Astrocyte (in vitro differentiated cells and primary cell): ENCODE measurements at regions not wholly inside any gene's neighbourhood (a gene's known extent, or its start where the extent isn't known, plus 50 kb on each side); places are given as distances from the start of the nearest gene placed in this dataset.

ENCODE experiments used
- EZH2 ChIP-seq: IDR thresholded peaks from 2 replicates; pipeline ENCODE4 v1.6.1; 2012; ENCODE audit warnings: mild to moderate bottlenecking, low read length, inconsistent platforms; ENCODE audit not compliant: insufficient read depth
- TF ChIP-seq, protein P1 (sequence below): IDR thresholded peaks from 2 replicates; pipeline ENCODE4 v1.5.1; 2011; ENCODE audit warnings: low read depth, mild to moderate bottlenecking, inconsistent platforms, low read length, moderate library complexity; ENCODE audit not compliant: insufficient read depth

DNA sequence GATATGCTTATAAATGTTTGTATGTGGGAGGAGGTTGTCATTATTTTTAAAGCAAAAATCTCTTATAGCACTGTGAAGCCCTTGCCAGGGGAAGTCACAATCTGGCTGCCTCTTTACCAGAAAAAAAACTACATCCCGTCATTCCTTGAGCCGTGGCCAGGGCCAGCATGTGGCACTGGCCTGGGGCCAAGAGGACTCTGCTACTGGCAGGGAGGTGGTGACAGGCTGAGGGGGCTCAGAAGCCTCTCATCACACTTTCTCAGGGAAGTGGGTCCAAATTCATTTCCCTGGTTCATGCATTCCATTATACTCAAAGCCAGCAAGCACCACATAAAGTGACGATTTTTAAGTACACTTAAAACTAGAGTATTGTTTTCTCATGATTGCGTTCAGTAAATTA, 457.3 kb downstream of the ZNF608 start:
- TF ChIP-seq, protein P1, sequence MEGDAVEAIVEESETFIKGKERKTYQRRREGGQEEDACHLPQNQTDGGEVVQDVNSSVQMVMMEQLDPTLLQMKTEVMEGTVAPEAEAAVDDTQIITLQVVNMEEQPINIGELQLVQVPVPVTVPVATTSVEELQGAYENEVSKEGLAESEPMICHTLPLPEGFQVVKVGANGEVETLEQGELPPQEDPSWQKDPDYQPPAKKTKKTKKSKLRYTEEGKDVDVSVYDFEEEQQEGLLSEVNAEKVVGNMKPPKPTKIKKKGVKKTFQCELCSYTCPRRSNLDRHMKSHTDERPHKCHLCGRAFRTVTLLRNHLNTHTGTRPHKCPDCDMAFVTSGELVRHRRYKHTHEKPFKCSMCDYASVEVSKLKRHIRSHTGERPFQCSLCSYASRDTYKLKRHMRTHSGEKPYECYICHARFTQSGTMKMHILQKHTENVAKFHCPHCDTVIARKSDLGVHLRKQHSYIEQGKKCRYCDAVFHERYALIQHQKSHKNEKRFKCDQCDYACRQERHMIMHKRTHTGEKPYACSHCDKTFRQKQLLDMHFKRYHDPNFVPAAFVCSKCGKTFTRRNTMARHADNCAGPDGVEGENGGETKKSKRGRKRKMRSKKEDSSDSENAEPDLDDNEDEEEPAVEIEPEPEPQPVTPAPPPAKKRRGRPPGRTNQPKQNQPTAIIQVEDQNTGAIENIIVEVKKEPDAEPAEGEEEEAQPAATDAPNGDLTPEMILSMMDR: no peak
- TF ChIP-seq EZH2: no peak
